Activated T-helper 1 cell treated with anti-CD3 and anti-CD28 coated beads, Interleukin-12 subunit alpha, Interleukin-12 subunit beta, Interleukin-2, Interleukin-4 antibody, amounts not matched to agents 30 ng/mL and 10 ng/mL and 1 ng/mL, durations not matched to agents 14 hours and 24 hours and 36 hours (primary cell): ENCODE measurements at regions not wholly inside any gene's neighbourhood (a gene's known extent, or its start where the extent isn't known, plus 50 kb on each side); places are given as distances from the start of the nearest gene placed in this dataset.
A peak's percentile ranks its signal among the peaks of the same experiment; 100 is the strongest.

ENCODE experiments used
- DNase-seq: peaks from one replicate; pipeline ENCODE4 v3.0.0; 2021; ENCODE audit warnings: low spot score
- H3K27ac Mint-ChIP-seq: one replicate; pipeline ENCODE4 v1.8.0; 2021; ENCODE audit warnings: mild to moderate bottlenecking, mixed read lengths
- H3K27me3 Mint-ChIP-seq: one replicate; pipeline ENCODE4 v1.8.0; 2022; ENCODE audit warnings: mild to moderate bottlenecking, moderate library complexity, mixed read lengths; ENCODE audit not compliant: insufficient read depth
- H3K36me3 Mint-ChIP-seq: one replicate; pipeline ENCODE4 v1.8.0; 2021; ENCODE audit warnings: low read depth, mixed read lengths
- H3K4me1 Mint-ChIP-seq: one replicate; pipeline ENCODE4 v1.8.0; 2021; ENCODE audit warnings: low read depth, mixed read lengths
- H3K4me3 Mint-ChIP-seq: one replicate; pipeline ENCODE4 v1.8.0; 2021; ENCODE audit warnings: mild to moderate bottlenecking, moderate library complexity, mixed read lengths
- H3K9me3 Mint-ChIP-seq: one replicate; pipeline ENCODE4 v1.8.0; 2021; ENCODE audit warnings: mixed read lengths
- intact Hi-C: fragments of 100-400 bp; cut with micrococcal nuclease; formaldehyde crosslinking; loops from one replicate; pipeline ENCODE4 v1.15.1; 2024

DNA sequence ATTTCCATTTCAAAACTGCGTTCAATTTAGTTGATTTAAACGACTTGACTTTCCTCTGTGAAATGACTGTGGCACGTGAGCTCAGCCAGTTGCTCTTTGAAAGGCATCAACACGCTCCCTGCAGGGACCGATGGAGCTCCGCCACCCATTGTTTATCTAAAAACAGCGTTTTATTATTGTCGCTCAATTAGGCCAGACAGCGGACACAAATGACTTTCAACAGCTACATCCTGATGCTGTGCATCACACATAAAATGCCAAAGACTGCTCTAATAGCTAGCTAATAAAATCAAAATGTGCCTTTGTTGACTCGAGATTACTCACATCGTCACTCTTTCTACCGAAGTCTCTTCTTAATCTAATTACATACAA lies 332.5 kb downstream of the CD83 start:
- Mint-ChIP-seq H3K27me3 (peaks cover 2% of the 10 kb centered on the region), H3K4me3 (peak overlapping the region; percentile 47), H3K4me1 (peaks cover 77% of the 10 kb centered on the region), H3K36me3 (peaks cover 4% of the 10 kb centered on the region), H3K9me3 (peaks cover 14% of the 10 kb centered on the region), H3K27ac (peak overlapping the region; percentile 84)
- intact Hi-C loops = loop anchor here (5.0 to 10.0 kb wide), 4 partner anchors 185 to 1172 kb away; no protein-coding TSS in a partner anchor
- DNase-seq = no peak

GRCh38 chr6:14450578-14450977 lies 333.0 kb downstream of the CD83 start:
- Mint-ChIP-seq H3K36me3 (peaks cover 4% of the 10 kb centered on the region), H3K4me1 (peaks cover 81% of the 10 kb centered on the region), H3K9me3 (peaks cover 14% of the 10 kb centered on the region), H3K4me3 (peak overlapping the region; percentile 47), H3K27ac (peak overlapping the region; percentile 84), H3K27me3 (peaks cover 2% of the 10 kb centered on the region)
- DNase-seq = no peak
- intact Hi-C loops = loop anchor here (5.0 to 10.0 kb wide), 4 partner anchors 184 to 1172 kb away; no protein-coding TSS in a partner anchor

GRCh38 chr6:14451594-14452374 lies 334.2 kb downstream of the CD83 start:
- H3K9me3 Mint-ChIP-seq = peaks cover 14% of the 10 kb centered on the region
- peaks cover 93% of the 10 kb centered on the region for H3K4me1 Mint-ChIP-seq
- no peak overlapping the region for H3K4me3 Mint-ChIP-seq
- DNase-seq = no peak
- no peak overlapping the region for H3K27ac Mint-ChIP-seq
- peaks cover 2% of the 10 kb centered on the region for H3K27me3 Mint-ChIP-seq
- intact Hi-C loops = loop anchor here (1.0 to 10.0 kb wide), 13 partner anchors 27 to 1171 kb away; partner anchors contain the start of gene JARID2
- peaks cover 4% of the 10 kb centered on the region for H3K36me3 Mint-ChIP-seq

DNA sequence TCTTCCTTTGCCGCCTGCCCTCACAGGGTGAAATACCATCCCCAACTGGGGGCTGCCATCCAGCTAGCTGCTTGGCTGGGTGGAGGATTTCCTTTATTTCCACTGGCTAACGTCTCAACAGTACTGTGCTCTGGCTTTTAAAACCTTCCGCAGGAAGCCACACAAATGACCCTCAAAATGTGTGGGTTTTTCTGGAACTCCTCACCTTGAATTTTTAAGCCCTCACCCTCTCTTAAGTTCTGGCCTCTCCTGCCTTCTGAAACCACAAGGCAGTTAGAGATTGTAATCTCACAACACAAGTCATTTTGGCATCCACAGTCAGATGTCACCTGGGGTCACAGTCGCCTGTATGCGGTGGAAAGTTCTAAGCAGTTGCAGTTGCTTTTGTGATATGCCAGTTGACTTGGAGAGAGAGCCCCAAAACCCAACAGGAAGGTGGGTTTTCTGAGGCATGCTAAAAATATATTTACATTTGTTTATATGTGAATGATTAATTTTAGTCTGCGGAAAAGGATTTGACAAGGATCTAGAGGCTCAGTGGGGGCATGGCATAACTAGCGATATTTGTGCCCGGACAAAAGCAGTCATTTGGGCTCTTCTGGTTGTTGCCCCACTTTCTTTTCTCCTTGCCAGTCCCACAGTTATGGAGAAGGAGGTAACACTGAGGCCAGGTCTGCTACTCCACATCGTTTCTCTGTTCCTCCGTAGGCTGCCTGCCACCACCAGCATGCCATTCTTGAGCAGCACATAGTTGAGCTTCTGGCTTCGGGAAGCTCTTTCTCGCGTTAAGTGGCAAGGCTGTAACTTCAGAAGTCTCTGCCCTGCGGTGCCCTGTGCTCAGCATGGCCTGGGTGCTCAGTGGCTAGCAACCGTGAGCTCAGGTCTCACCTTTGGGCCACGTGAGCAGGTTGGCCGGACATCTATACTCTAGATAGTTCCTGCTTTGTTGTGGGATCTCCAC lies 335.3 kb downstream of the CD83 start:
- Mint-ChIP-seq H3K9me3 (peaks cover 10% of the 10 kb centered on the region), H3K36me3 (peaks cover 5% of the 10 kb centered on the region), H3K27ac (peak overlapping the region; percentile 91), H3K27me3 (peaks cover 2% of the 10 kb centered on the region), H3K4me3 (peak overlapping the region; percentile 58), H3K4me1 (peaks cover 88% of the 10 kb centered on the region)
- intact Hi-C loops = loop anchor here (1.0 to 10.0 kb wide), 14 partner anchors 29 to 1169 kb away; partner anchors contain the start of gene JARID2
- peak; percentile 62 for DNase-seq

GRCh38 chr6:14453712-14454472 lies 336.3 kb downstream of the CD83 start:
- H3K4me3 Mint-ChIP-seq = peak overlapping the region; percentile 9
- no peak for DNase-seq
- peaks cover 2% of the 10 kb centered on the region for H3K27me3 Mint-ChIP-seq
- intact Hi-C loops = loop anchor here (1.0 to 10.0 kb wide), 10 partner anchors 88 to 1168 kb away; partner anchors contain the start of gene JARID2
- H3K36me3 Mint-ChIP-seq = peaks cover 3% of the 10 kb centered on the region
- no peaks in the 10 kb centered on the region for H3K9me3 Mint-ChIP-seq
- peak overlapping the region; percentile 91 for H3K27ac Mint-ChIP-seq
- H3K4me1 Mint-ChIP-seq = peaks cover 82% of the 10 kb centered on the region

- intact Hi-C loops = loop anchor here (1.0 to 10.0 kb wide), 5 partner anchors 88 to 1168 kb away; no protein-coding TSS in a partner anchor
- Mint-ChIP-seq H3K9me3 (no peaks in the 10 kb centered on the region), H3K4me3 (no peak overlapping the region), H3K27me3 (peaks cover 2% of the 10 kb centered on the region), H3K36me3 (peaks cover 3% of the 10 kb centered on the region), H3K27ac (peak overlapping the region; percentile 75), H3K4me1 (peaks cover 77% of the 10 kb centered on the region)
- peak; percentile 5 for DNase-seq
Observed at GRCh38 chr6:14454473-14454775, 336.9 kb downstream of the CD83 start.

GRCh38 chr6:14455427-14455826 lies 337.9 kb downstream of the CD83 start:
- H3K9me3 Mint-ChIP-seq = no peaks in the 10 kb centered on the region
- peaks cover 3% of the 10 kb centered on the region for H3K36me3 Mint-ChIP-seq
- H3K27me3 Mint-ChIP-seq = peaks cover 2% of the 10 kb centered on the region
- H3K4me1 Mint-ChIP-seq = peaks cover 70% of the 10 kb centered on the region
- H3K4me3 Mint-ChIP-seq = no peak overlapping the region
- intact Hi-C loops = loop anchor here (10.0 kb wide), 1 partner anchor 179 kb away; no protein-coding TSS in a partner anchor
- H3K27ac Mint-ChIP-seq = peak overlapping the region; percentile 42
- no peak for DNase-seq

- Mint-ChIP-seq H3K36me3 (peaks cover 3% of the 10 kb centered on the region), H3K4me3 (no peak overlapping the region), H3K4me1 (peaks cover 66% of the 10 kb centered on the region), H3K27me3 (peaks cover 1% of the 10 kb centered on the region), H3K9me3 (no peaks in the 10 kb centered on the region), H3K27ac (peak overlapping the region; percentile 59)
- DNase-seq = no peak
- intact Hi-C loops = loop anchor here (10.0 kb wide), 1 partner anchor 179 kb away; no protein-coding TSS in a partner anchor
Observed at GRCh38 chr6:14455876-14456648, 338.5 kb downstream of the CD83 start.

- intact Hi-C loops = loop anchor here (10.0 kb wide), 1 partner anchor 178 kb away; no protein-coding TSS in a partner anchor
Observed at GRCh38 chr6:14456941-14457340, 339.4 kb downstream of the CD83 start.

DNA sequence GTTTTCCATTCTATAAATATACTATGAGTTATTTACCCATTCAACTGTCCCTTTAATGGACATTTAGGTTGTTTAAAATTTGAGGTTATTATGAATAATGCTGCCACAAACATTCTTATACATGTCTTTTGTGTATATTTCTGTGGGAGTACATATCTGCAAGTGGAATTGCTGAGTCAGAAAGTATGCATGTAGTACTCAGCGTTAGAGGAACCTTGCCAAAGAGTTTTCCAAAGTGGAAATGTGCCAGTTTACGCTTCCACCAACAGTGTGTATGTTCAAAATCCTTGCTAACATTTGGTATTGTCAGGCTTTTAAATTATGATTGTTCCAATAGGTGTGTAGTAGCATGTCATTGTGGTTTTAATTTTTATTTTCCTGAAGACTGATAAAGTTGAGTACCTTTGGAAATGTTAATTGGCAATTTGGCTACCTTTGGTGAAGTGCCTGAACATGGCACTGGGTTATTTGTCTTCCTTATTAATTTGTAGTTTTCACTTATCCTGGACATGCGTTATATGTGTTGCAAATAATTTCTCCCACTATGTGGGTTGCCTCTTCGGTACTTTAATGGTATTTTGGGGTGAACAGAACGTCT lies 341.2 kb downstream of the CD83 start:
- H3K27me3 Mint-ChIP-seq = no peaks in the 10 kb centered on the region
- peaks cover 4% of the 10 kb centered on the region for H3K9me3 Mint-ChIP-seq
- intact Hi-C loops = loop anchor here (10.0 kb wide), 1 partner anchor 176 kb away; no protein-coding TSS in a partner anchor
- no peak overlapping the region for H3K4me3 Mint-ChIP-seq
- no peak overlapping the region for H3K27ac Mint-ChIP-seq
- H3K36me3 Mint-ChIP-seq = peaks cover 1% of the 10 kb centered on the region
- H3K4me1 Mint-ChIP-seq = peaks cover 42% of the 10 kb centered on the region
- DNase-seq = no peak

More at GRCh38 chr6:14456941-14457340, 339.4 kb downstream of the CD83 start:
- Mint-ChIP-seq H3K9me3 (no peaks in the 10 kb centered on the region), H3K27ac (no peak overlapping the region), H3K4me3 (no peak overlapping the region), H3K36me3 (peaks cover 3% of the 10 kb centered on the region), H3K4me1 (peaks cover 60% of the 10 kb centered on the region), H3K27me3 (no peaks in the 10 kb centered on the region)
- DNase-seq = no peak

DNA sequence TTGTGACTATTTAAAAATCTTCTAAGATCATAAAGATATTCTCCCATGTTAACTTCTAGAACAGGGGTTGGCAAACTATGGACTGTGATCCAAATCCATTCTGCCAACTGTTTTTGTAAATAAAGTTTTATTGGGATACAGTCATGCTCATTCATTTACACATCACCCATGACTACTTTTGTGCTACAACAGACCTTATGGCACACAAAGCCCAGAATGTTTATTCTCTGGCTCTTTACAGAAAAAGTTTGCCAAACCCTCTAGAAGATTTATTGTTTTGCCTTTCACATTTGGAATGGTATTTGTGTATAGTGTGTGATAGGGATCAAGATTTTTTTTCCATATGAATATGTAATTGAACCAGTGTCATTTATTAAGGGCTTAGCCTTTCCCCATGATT lies 341.7 kb downstream of the CD83 start:
- Mint-ChIP-seq H3K36me3 (peaks cover 1% of the 10 kb centered on the region), H3K27me3 (no peaks in the 10 kb centered on the region), H3K4me1 (peaks cover 40% of the 10 kb centered on the region), H3K9me3 (peaks cover 4% of the 10 kb centered on the region), H3K4me3 (no peak overlapping the region), H3K27ac (no peak overlapping the region)
- intact Hi-C loops = loop anchor here (10.0 kb wide), 1 partner anchor 175 kb away; no protein-coding TSS in a partner anchor
- DNase-seq = no peak
